WTC11 (cell line): ENCODE measurements at regions not wholly inside any gene's neighbourhood (a gene's known extent, or its start where the extent isn't known, plus 50 kb on each side); places are given as distances from the start of the nearest gene placed in this dataset.

ENCODE experiments used
- ATF2 ChIP-seq: sonication (generic); formaldehyde crosslinking; IDR thresholded peaks from 2 replicates; pipeline ENCODE4 v1.8.1; 2022; ENCODE audit warnings: low read depth, missing genetic modification reagents, borderline replicate concordance
- CTCF ChIP-seq: fragments of 200-600 bp; IDR thresholded peaks from 2 replicates; pipeline ENCODE4 v1.8.0; 2022; ENCODE audit warnings: antibody characterized with exemption
- FOXP4 ChIP-seq: sonication (generic); formaldehyde crosslinking; IDR thresholded peaks from 2 replicates; pipeline ENCODE4 v1.8.0; 2022; ENCODE audit warnings: mild to moderate bottlenecking, missing genetic modification reagents
- GTF2I ChIP-seq: fragments of 250-450 bp; sonication (Bioruptor Pico); conservative IDR thresholded peaks from 2 replicates; pipeline ENCODE4 v1.4.0; 2021; ENCODE audit warnings: mild to moderate bottlenecking
- HMGXB4 ChIP-seq: sonication (generic); formaldehyde crosslinking; IDR thresholded peaks from 2 replicates; pipeline ENCODE4 v1.8.1; 2023; ENCODE audit warnings: mild to moderate bottlenecking, moderate library complexity, missing genetic modification reagents
- NR2C2 ChIP-seq: sonication (generic); formaldehyde crosslinking; IDR thresholded peaks from 2 replicates; pipeline ENCODE4 v1.8.0; 2022; ENCODE audit warnings: mild to moderate bottlenecking, missing genetic modification reagents
- RELA ChIP-seq: sonication (generic); formaldehyde crosslinking; IDR thresholded peaks from 2 replicates; pipeline ENCODE4 v1.8.1; 2022; ENCODE audit warnings: missing genetic modification reagents, mild to moderate bottlenecking, borderline replicate concordance
- STAT6 ChIP-seq: sonication (generic); formaldehyde crosslinking; conservative IDR thresholded peaks from 2 replicates; pipeline ENCODE4 v1.8.1; 2023; ENCODE audit warnings: mild to moderate bottlenecking, low read depth, missing genetic modification reagents, moderate library complexity
- USF1 ChIP-seq: sonication (generic); formaldehyde crosslinking; IDR thresholded peaks from 2 replicates; pipeline ENCODE4 v1.8.0; 2022; ENCODE audit warnings: mild to moderate bottlenecking, missing genetic modification reagents

- TF ChIP-seq CTCF = no peak
- no peak for TF ChIP-seq HMGXB4 (CRISPR knock-in tag)
- TF ChIP-seq RELA (CRISPR knock-in tag) = no peak
- no peak for TF ChIP-seq FOXP4 (CRISPR knock-in tag)
- no peak for TF ChIP-seq NR2C2 (CRISPR knock-in tag)
- no peak for TF ChIP-seq GTF2I
- no peak for TF ChIP-seq ATF2 (CRISPR knock-in tag)
- TF ChIP-seq USF1 (CRISPR knock-in tag) = no peak
- TF ChIP-seq STAT6 (CRISPR knock-in tag) = no peak
Measured at GRCh38 chr2:142791335-142791734, 86.1 kb upstream of the KYNU start.
